ENCODE measurements at regions not wholly inside any gene's neighbourhood (a gene's known extent, or its start where the extent isn't known, plus 50 kb on each side); places are given as distances from the start of the nearest gene placed in this dataset.

- Histone ChIP-seq H3K18ac (ENCODE audit: low read depth, low read length) (no peak overlapping the region), H3K9ac (ENCODE audit: low read depth, low read length) (no peak overlapping the region), H2AFZ (replicated peaks; ENCODE audit: low read length, poor library complexity) (no peak overlapping the region), H3K36me3 (ENCODE audit: control insufficient read depth, insufficient read depth, low read length) (no peaks in the 10 kb centered on the region), H3K4me3 (ENCODE audit: insufficient read depth, low read depth, low read length) (no peak overlapping the region), H2BK120ac (ENCODE audit: low read depth, low read length) (no peak overlapping the region), H3K9me3 (ENCODE audit: control insufficient read depth, insufficient read depth, low read length) (no peaks in the 10 kb centered on the region), H2BK20ac (ENCODE audit: low read depth, low read length) (no peak overlapping the region), H3K4me1 (ENCODE audit: control insufficient read depth, insufficient read depth, low read length) (no peaks in the 10 kb centered on the region), H3K23ac (ENCODE audit: low read depth, low read length) (no peak overlapping the region), H2BK5ac (ENCODE audit: low read depth, low read length, poor library complexity, severe bottlenecking) (no peak overlapping the region), H4K5ac (ENCODE audit: low read depth, low read length) (no peak overlapping the region), H3K14ac (replicated peaks; ENCODE audit: low read depth, low read length) (no peak overlapping the region), H3K79me1 (ENCODE audit: low read depth in 1 of 2, low read length in 2 of 2) (no peaks in the 10 kb centered on the region), H2BK15ac (ENCODE audit: low read depth, low read length) (no peak overlapping the region), H3K56ac (ENCODE audit: extremely low read depth, insufficient read depth, low read length) (no peak overlapping the region), H2AK9ac (replicated peaks; ENCODE audit: low read depth, low read length, poor library complexity) (no peak overlapping the region), H4K91ac (ENCODE audit: insufficient read depth, low read depth, low read length) (no peak overlapping the region), H3K9me1 (ENCODE audit: insufficient read depth, low read length) (no peaks in the 10 kb centered on the region), H2AK5ac (ENCODE audit: low read depth, low read length) (no peak overlapping the region), H4K20me1 (ENCODE audit: insufficient read depth, low read length) (no peaks in the 10 kb centered on the region), H4K8ac (ENCODE audit: low read depth in 2 of 2, low read length in 2 of 2) (no peak overlapping the region), H3K27ac (ENCODE audit: insufficient read depth, low read length) (no peak overlapping the region), H3K27me3 (ENCODE audit: control insufficient read depth, insufficient read depth, low read length) (no peaks in the 10 kb centered on the region), H3K4ac (ENCODE audit: low read depth, low read length) (no peak overlapping the region), H3K4me2 (ENCODE audit: low read depth, low read length) (no peak overlapping the region)
- CTCF ChIA-PET: no interaction called here
- no peak for TF ChIP-seq CTCF (conservative IDR thresholded peaks at IDR 0.05; ENCODE audit: low read depth, low read length)
- no peak for TF ChIP-seq ELK1 (IDR thresholded peaks at IDR 0.05; ENCODE audit: borderline replicate concordance, low read depth, low read length)
- no peak for TF ChIP-seq RFX5 (IDR thresholded peaks at IDR 0.05; ENCODE audit: low read depth, low read length)
- no peak for TF ChIP-seq BHLHE40 (IDR thresholded peaks at IDR 0.05; ENCODE audit: low read depth, low read length)
- no peak for TF ChIP-seq SMC3 (IDR thresholded peaks at IDR 0.05; ENCODE audit: low read depth, low read length)
- no peak for TF ChIP-seq MAZ (IDR thresholded peaks at IDR 0.05; ENCODE audit: borderline replicate concordance, low read depth, low read length)
- TF ChIP-seq CHD1 (IDR thresholded peaks at IDR 0.05; ENCODE audit: low read depth, low read length): no peak
- no peak for TF ChIP-seq MXI1 (IDR thresholded peaks at IDR 0.05; ENCODE audit: borderline replicate concordance, low read depth, low read length)
- TF ChIP-seq USF2 (IDR thresholded peaks at IDR 0.05; ENCODE audit: low read depth, low read length): no peak
- TF ChIP-seq NFE2L2 (IDR thresholded peaks at IDR 0.05; ENCODE audit: low read depth, low read length): no peak
- no peak for TF ChIP-seq RAD21 (IDR thresholded peaks at IDR 0.05; ENCODE audit: low read length)
- no peak for TF ChIP-seq POLR2A (IDR thresholded peaks at IDR 0.05; ENCODE audit: low read depth, low read length)
- no peak for TF ChIP-seq FOS (IDR thresholded peaks at IDR 0.05; ENCODE audit: low read depth, low read length)
- POLR2A ChIA-PET (ENCODE audit: unreplicated experiment): no interaction called here
- ATAC-seq (ENCODE audit: low read depth) (no peak), DNase-seq (no peak)
- intact Hi-C loops (cut with micrococcal nuclease): no loop called here
- dilution Hi-C loops (cut with HindIII; ENCODE audit: low sequenced_read_pairs, unreplicated experiment): no loop called here
- in situ Hi-C loops (cut with MboI; ENCODE audit: low sequenced_read_pairs): no loop called here
- no TSS peak for BruUV-seq (replicated peaks)
Measured at GRCh38 chr20:22901164-22901563, 133.9 kb upstream of the SSTR4 start.
